Kidney capillary endothelial cell (primary cell): ENCODE measurements at regions not wholly inside any gene's neighbourhood (a gene's known extent, or its start where the extent isn't known, plus 50 kb on each side); places are given as distances from the start of the nearest gene placed in this dataset.

Experiments
- DNase-seq: peaks from one replicate; pipeline ENCODE4 v3.0.0-alpha.2; 2018; ENCODE audit warnings: low spot score

DNA sequence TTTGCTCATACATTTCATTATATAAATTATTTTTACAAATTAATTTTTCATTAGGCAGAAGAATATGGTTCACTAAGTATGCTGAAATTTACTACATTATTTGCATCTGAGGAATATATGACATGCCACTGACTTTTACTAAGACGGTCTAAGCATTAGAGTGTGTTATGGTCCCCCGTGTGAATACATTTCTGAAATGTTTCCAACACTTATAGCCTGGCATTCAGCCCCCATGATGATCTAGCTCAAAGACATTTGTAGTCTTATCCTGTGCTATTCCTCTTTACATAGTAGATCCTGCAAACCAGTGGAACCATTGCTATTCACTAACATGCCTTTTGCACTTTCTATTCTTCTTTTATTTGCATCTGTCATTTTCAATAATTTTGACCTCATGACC, 1878.0 kb downstream of the MRPL39 start:
- DNase-seq = no peak

DNA sequence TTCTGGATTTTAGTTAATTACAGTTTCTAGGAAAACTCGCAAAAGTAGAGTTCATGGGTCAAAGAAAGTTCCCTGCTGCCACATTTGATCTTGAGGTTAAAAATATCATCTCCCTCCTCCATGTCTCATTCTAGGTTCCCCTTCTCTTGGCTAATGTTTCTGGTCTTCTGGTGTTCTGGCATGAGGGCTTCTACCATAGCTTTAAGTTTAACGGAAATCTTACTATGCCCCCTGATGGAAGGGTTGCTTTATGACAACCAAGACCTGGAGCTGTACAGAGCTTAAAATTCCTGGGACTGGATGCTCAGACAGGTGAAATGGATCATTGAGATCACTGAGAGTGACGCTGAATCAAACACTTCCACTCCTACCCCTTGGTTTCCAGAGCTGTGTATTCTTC, 1881.7 kb downstream of the MRPL39 start:
- no peak for DNase-seq

DNA sequence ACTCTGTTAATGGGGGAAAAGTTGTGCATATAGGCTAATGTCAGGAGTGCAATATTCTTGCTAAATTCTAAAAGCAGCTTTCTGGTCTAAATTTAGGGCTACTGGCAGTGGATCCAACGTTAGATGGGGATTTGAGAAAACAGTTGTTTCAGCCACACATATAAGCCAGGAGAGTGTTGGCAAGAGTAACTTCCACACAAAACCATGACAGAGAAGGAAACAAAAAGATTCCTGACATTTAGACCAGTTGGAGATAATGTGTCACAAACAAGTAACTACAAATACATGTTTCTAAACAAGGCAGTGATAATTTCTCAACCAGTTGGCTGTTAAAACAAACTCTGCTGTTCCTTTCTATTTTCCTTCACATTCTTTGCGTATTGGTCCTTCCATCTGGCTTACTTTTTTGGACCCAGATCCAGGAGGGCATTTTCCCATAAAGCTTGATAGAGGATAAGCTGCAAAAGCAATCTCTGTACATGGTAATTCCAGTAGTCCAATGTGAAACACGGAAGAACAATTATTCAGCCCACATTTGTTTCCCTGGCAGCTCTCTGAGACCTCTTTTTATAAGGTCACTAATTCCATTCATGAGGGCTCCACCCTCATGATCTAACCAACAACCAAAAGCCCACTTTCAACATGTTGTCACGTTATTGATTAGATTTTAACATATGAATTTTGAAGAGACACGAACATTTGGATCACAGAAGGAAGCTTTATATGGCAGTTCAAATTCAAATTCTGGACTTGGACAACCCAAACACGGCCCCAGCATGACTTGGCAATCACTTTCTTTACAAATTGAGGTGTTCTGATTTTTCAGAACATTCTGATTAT, 1888.6 kb downstream of the MRPL39 start:
- no peak for DNase-seq

DNA sequence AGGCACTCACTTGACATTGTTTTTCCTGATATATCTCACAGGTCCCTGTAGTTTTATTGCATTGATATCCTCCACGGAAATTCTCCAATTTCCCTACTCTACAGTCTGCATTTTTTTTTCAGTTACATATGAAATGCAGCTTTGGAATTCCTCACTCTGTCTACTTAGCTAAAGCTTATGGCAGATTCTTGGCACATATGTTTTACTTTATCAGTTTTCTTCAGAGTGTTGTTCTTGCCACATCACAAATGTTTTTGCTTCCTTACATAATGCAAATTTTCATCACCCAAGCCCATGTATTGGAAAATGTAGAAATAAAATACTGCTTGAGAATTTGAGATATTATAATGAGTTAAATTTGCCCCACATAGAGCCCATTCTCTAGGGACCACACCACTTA, 1895.1 kb downstream of the MRPL39 start:
- DNase-seq = no peak

DNA sequence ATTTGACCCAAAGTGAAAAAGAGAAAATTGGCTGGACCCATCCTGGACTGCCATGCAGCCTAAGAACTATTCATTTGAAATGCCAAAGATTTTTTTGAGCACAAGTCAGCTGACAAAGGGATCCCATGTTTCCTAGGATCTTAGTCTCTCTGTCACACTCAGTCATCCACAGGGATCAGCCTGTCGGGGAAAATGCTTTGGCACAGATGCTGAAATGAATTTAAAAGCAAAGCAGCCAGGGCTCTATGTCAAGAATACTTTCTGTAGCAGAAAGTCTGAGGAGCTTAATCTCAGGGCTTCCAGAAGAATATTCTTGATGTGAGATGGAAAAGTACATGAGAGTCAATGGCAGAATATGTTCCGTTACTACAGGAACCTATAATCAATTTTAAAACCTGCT, 1900.8 kb downstream of the MRPL39 start:
- no peak for DNase-seq

DNA sequence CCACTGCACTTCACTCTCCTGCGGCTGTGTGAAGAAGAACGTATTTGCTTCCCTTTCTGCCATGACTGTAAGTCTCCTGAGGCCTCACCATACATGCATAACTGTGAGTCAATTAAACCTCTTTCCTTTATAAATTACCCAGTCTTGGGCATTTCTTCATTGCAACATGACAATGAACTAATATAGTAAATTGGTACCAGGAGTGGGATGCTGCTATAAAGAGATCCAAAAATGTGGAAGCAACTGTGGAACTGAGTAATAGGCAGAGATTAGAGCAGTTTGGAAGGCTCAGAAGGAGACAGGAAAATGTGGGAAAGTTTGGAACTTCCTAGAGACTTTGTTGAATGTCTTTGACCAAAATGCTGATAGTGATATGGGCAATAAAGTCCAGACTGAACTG, 1907.9 kb downstream of the MRPL39 start:
- no peak for DNase-seq

DNA sequence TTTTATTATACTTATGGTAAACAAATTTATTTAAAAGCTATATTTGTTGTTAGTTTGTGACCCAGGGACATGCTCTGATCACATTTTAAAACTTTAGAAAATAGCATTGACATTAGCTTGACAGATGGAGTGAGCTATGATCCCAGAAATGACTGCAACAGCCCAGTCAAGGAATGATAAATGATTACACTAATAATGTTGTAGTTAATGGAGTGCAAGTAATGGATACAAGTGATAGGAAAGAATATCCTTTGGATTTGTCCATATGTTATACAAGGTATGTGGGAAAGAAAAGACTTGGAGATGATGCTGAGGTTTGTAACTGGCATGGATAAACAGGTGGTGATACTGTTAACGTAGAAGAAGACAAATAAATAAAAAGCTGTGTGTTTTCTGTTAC, 1908.7 kb downstream of the MRPL39 start:
- DNase-seq = no peak

DNA sequence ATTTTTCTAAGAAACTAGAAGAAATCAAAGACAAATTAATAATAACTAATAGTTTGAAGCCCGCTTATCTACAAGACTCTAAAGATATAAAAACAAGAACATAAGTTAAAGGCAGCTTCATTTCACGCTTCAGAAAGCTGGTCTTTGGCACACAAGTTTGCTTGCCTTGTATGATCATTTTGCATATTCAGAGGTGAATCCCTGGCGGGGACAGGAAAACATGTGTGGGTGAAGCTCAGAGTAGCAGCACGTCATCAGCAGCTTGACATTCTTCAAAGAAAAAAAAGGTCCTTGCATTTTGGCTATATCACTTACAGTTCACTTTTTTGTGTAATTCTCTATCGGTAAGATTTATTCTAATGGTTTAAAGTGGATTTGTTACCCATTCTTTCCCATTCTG, 1911.8 kb downstream of the MRPL39 start:
- no peak for DNase-seq

DNA sequence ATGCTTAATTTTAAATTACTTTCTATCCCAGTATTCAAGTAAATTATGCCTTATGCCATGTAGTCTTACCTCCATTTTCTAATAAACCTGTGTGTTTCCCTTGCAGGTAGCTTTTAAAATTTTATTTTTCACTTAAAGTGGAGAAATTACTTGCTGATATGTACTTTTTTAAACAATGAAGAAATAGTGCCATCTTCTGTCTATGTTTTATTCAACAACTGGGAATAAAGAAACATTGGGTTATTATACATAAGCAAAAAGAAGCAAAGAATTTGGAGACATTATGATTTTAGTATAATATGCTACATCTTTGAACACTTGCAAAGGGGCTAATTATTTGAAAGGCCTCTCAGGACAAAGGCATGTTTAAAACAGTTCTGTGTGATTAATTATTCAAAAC, 1912.9 kb downstream of the MRPL39 start:
- no peak for DNase-seq

DNA sequence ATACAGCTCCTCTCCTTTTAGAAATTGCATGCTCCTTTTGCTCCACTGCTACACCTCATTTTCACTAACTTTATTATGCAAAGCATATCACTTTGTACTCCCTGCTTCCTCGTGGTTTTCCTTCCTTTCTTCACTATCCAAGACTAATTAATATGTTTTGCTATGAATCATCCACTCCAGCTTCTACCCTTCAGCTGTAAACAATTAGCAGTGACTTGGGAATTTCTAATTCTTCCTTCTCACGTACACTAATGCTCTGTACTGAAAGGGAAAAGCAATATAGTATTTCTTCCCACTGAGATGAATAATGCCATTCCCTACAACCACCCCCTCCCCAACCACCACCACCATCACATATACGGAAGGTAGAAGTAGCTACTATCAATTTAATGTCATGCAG, 1917.0 kb downstream of the MRPL39 start:
- no peak for DNase-seq

DNA sequence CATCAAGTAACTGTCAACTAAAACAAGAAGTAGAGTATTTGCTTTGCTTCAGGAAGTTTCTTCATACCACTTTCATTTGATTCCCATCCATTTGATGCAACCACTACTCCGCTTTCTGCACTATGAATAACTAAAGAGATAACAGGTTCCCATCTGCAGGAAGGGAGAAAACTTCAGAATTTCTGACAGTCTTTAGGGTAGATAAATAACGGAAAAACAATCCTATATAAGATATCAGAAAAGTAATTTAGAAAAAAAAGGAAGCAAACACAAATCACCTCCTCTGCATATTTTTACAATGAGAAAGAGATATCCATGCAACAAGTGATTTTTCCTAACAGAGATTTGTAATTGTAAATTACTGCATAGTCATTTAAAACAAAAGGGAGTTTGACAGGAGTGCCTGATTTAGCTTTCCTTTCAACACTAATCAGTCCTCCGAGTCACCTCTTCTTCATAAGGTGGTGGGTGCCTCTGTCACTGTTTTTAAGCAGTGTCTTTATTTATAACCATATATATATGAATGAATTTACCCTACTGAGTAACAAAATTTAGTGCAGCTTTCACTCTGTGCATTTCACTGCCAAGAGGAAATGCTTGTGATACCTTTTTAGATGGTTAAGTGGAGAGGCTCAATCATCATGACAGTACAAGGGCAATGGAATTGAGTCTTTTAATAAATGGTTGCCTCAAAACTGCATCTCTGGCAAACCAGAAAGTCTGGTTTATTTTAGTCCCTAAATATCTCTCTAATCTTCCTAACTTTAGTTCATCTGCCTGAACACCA, 1920.4 kb downstream of the MRPL39 start:
- DNase-seq = no peak

DNA sequence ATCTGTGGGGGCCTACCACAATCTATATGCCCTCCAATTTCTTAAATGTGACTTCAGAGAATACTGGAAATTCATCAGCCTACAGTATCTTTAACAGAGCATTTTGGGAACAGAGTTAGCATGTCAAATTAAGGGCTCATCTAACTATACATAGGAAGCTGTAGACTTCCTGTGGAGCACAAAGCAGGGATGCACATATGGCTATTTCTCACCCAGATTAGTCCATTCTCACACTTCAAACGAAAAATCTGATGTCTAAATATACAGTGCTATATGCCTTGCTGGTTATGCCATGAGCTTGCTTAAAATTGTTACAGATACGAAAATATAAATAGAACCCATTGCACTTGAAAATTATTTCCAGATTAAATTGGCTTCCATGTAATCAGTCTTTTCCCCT, 1922.8 kb downstream of the MRPL39 start:
- no peak for DNase-seq

DNA sequence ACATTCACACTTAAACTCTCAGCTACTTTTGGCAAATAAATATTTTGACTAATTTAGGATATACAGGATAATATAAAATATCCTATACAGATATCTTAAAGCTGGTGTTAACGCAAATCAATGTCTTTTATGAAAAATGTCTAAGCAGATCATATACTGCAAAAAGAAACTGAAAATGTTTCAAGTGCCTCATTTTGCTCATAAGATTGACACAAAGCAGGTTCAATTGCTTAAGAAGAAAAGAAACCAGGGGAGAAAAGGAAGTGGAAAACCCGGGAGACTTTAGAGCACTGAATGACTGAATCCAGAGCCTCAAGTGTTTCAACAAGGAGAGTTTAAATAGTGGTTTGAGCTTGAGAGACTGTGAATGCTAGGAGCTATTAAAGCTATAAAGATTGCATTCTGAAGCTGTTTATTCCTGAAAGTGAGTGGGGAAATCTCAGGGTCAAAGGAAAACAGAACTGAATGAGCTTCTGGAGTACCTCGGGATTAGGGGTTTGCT, 1943.0 kb downstream of the MRPL39 start:
- DNase-seq = no peak

DNA sequence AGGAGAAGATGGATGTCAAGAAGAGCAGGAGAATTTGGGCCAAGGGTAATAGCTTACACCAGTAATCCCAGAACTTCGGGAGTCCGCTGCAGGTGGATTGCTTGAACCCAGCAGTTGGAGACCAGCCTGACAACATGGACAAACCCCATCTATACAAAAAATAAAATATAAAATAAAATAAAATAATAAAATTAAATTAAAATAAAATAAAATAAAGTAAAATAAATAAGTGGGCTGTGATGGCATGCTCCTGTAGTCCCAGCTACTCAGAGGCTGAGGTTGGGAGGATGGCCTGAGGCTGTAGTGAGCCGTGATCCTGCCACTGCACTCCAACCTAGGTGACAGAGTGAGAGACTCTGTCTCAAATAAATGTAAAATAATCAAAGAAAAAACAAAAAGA, 1946.7 kb downstream of the MRPL39 start:
- no peak for DNase-seq

DNA sequence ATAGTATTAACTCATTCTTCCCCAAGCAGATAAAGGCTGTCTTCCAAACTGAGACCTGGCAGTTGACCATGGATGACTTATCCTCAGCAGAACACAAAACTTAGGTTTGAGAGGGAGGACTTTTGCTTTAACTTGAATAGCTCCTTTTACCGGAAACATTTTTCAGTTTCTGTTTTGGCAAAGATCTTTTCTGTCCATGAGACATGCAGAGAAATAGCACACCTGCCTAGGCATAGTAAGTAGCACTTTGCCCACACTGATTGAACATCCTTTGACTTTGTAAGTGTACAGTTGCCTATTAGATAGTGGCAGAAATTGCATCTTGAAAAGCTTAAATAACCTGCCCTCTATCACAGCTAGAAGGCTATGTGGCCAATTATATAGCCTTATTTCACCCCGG, 1962.5 kb downstream of the MRPL39 start:
- no peak for DNase-seq

DNA sequence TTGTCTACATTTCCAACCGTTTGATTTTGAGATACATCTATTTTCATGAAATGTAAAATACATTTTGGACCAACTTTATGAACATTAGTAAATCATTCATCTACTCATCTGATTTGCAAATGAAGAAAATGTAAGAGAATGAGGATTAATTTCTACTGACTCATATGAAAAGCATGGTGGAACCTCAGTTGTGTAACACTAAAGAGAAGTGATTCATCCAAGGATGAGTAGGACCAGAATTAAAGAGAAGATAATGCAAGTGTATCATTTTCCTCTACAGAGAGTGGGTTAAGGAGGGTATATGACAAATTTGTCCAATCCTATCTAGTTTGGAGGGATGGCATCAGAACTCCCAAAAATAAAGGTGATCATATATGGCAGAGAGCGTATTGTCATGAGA, 1967.6 kb downstream of the MRPL39 start:
- DNase-seq = no peak

DNA sequence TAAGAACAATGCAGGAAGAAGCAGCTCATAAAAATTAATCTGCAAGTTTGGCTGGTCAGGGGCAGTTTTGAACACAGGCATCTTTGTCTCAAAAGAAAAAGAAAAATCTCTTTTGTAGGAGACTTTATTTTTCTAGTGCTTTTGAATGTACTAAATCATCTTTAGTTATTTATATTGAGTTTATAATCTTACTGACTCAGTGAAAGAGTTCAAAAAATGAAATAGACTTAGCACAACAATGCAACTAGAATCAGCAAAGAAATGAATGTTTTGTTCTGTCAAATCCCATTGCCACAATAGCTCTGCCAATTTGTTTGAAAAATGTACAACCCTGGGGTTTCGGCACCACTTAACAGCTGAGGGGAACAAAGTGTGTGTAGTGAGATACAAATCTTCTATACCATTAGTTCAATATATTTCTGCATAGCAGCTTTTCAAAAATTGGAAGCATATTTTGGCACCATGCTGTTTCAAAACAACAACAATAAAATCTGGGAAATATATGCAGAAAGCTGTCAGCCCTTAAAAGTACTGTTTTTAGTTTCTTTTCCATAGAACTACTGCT, 1969.1 kb downstream of the MRPL39 start:
- DNase-seq = no peak

DNA sequence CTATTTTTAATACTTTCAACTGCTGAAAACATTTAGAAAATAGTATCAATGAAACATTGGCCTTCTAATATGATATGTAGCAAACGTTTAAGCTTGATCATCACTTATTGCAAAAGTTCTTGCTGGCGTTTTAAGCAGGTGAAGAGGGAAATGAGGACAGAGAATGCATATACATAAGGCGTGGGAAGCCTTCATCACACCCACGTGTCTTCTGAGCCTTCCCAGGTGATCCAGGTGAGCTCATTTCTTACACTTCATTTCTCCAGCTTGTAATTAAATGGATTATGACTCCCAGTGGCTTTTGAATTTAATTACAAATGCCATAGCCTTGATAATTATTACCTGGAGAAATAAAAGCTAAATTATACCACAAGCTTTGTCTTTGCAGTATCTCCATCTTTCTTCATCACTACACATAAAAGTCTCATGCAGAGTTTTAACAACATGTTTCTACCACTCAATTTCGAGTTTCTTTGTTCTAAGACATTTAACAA, 1973.8 kb downstream of the MRPL39 start:
- no peak for DNase-seq

DNA sequence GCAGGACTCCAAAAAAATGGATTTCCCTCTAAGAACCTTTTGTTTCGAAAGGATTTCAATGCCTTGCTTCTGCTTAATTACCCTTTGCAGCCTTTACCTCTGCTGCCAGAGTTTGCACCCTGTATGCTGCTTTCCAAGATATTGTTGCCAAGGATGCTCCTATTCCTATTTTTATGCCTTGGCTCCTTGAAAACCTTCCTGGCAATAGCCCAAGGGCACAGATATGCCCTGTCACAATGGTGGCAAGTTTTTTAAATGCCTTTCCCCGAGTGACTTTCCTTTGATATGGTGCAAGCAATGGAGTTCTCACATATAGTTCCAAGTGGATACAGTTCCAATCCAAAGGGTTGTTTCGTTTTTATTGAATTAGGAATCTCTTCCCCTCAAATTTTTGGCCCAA, 1983.0 kb downstream of the MRPL39 start:
- no peak for DNase-seq

DNA sequence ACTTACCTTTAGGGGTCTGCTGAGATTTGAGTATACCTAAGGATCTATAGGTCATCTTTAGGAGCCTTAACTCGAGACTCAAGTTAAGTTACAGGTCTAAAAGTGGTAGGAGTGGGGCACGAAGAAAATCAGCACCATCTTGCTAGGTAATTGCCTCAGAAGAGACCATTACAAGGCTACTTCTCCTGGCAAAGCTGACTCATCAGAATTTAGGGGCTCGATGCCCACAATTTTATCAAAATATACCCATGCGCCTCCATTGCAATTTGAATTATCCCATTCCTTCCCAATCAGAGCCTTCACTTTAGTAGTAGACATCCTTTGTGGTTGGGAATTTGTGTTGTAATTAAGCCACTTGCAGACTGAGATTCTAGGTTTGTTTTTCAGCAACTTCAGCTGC, 1994.3 kb downstream of the MRPL39 start:
- DNase-seq = no peak

DNA sequence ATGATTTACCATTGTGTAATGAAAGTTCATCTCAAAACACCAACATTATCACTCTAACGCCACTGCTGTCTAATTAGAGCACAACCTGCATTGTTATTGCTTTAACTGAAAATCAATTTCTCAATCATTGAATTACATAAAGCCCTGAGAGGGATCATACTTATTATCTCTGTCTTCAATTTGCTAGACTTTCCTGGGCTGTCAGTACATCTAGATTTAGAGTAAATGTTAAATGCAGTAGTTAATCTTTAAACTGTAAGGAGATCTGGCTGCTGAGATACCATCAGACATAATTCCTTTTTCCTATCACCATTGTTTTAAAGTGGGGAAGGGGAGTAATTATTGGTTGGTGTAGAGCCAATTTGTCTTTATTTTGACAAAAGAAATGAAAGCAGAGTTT, 1995.1 kb downstream of the MRPL39 start:
- no peak for DNase-seq

DNA sequence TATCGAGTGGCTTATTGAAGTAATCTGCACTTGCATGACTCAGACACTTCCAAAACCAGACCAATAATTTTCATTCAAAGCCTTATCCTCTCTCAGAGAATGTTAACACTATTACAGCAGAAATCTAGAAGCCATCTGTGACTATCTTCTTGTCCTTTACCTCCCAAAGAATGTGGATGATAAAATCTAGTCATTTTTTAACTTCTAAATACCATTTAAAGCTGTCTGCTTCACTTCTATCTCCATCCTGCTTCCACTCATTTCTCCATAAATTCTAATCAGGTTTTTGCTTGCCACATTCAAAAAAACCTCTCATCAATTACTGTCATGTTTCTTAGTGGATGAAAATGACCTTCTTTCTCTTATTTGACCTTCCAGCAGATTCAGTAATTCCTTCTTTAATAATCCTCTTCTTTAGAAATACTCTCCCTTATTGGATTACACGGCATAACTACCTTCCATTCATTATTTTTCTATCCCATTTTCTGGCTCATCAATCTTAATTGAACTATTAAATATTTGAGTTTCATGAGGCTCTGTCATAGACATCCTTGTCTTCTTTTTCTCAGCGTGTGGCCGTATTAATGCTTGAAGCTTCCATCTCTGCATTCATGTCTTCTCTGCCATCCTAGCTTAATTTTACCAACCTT, 1999.4 kb downstream of the MRPL39 start:
- no peak for DNase-seq
